Neuronal stem cell (in vitro differentiated cells): ENCODE measurements at regions not wholly inside any gene's neighbourhood (a gene's known extent, or its start where the extent isn't known, plus 50 kb on each side); places are given as distances from the start of the nearest gene placed in this dataset.

ENCODE experiments used
- DNase-seq: peaks from one replicate; pipeline ENCODE4 v3.0.0-alpha.2; 2013; ENCODE audit warnings: low spot score
- H2AFZ ChIP-seq: one replicate; pipeline ENCODE4 v1.6.1; 2013; ENCODE audit warnings: mild to moderate bottlenecking, low read length, inconsistent platforms
- H2AK5ac ChIP-seq: 2 replicates; pipeline ENCODE4 v1.6.1; 2013; ENCODE audit warnings: low read depth, mild to moderate bottlenecking, inconsistent platforms, low read length, moderate library complexity, mixed read lengths
- H2BK120ac ChIP-seq: 2 replicates; pipeline ENCODE4 v1.6.1; 2013; ENCODE audit warnings: low read depth, mild to moderate bottlenecking, inconsistent platforms, low read length, moderate library complexity, mixed read lengths
- H2BK12ac ChIP-seq: one replicate; pipeline ENCODE4 v1.6.1; 2013; ENCODE audit warnings: low read length, inconsistent platforms
- H2BK15ac ChIP-seq: 2 replicates; pipeline ENCODE4 v1.6.1; 2013; ENCODE audit warnings: mild to moderate bottlenecking, low read length, inconsistent platforms, mixed read lengths
- H2BK5ac ChIP-seq: one replicate; pipeline ENCODE4 v1.6.1; 2013; ENCODE audit warnings: inconsistent platforms, mild to moderate bottlenecking, low read length, moderate library complexity
- H3K14ac ChIP-seq: one replicate; pipeline ENCODE4 v1.6.1; 2013; ENCODE audit warnings: low read length, inconsistent platforms
- H3K18ac ChIP-seq: 2 replicates; pipeline ENCODE4 v1.6.1; 2013; ENCODE audit warnings: low read length, inconsistent platforms
- H3K23ac ChIP-seq: 2 replicates; pipeline ENCODE4 v1.6.1; 2013; ENCODE audit warnings: low read depth, mild to moderate bottlenecking, mixed read lengths, low read length, inconsistent platforms; ENCODE audit not compliant: poor library complexity
- H3K27ac ChIP-seq: replicated peaks from 3 replicates; pipeline ENCODE4 v1.5.1; 2013; ENCODE audit warnings: low read length, inconsistent platforms
- H3K27me3 ChIP-seq, 3 experiments: 2 replicates each; pipeline ENCODE4 v1.6.1; 2013; ENCODE audit warnings: low read length in 3 of 3, mild to moderate bottlenecking in 2 of 3, inconsistent platforms in 1 of 3, low read depth in 1 of 3, mixed read lengths in 1 of 3, moderate library complexity in 1 of 3; ENCODE audit not compliant: control insufficient read depth in 3 of 3, insufficient read depth in 3 of 3
- H3K36me3 ChIP-seq, 2 donors: replicated peaks in 1 of 2; 2 replicates each; pipeline ENCODE4 v1.6.1; 2013; ENCODE audit warnings: low read length in 2 of 2; ENCODE audit not compliant: control insufficient read depth in 2 of 2, insufficient read depth in 2 of 2
- H3K4ac ChIP-seq: 2 replicates; pipeline ENCODE4 v1.6.1; 2013; ENCODE audit warnings: inconsistent platforms, mild to moderate bottlenecking, low read length, moderate library complexity
- H3K4me1 ChIP-seq, 2 donors: 1 replicate in 1 of 2; 2 replicates in 1 of 2; pipeline ENCODE4 v1.6.1; 2013; ENCODE audit warnings: low read length in 2 of 2, low read depth in 1 of 2; ENCODE audit not compliant: control insufficient read depth in 2 of 2, insufficient read depth in 1 of 2
- H3K4me2 ChIP-seq: one replicate; pipeline ENCODE4 v1.6.1; 2013; ENCODE audit warnings: mild to moderate bottlenecking, low read length, inconsistent platforms; ENCODE audit not compliant: insufficient read depth, poor library complexity, severe bottlenecking
- H3K4me3 ChIP-seq, 2 donors: 2 replicates each; pipeline ENCODE4 v1.5.1; 2013; ENCODE audit warnings: low read length in 2 of 2, mild to moderate bottlenecking in 2 of 2, inconsistent platforms in 1 of 2, moderate library complexity in 1 of 2
- H3K79me1 ChIP-seq: one replicate; pipeline ENCODE4 v1.6.1; 2013; ENCODE audit warnings: low read depth, mild to moderate bottlenecking, inconsistent platforms, low read length, moderate library complexity
- H3K9ac ChIP-seq: one replicate; pipeline ENCODE4 v1.6.1; 2013; ENCODE audit warnings: mild to moderate bottlenecking, low read depth, low read length, inconsistent platforms; ENCODE audit not compliant: poor library complexity
- H3K9me3 ChIP-seq, 2 donors: replicated peaks in 1 of 2; 2 replicates each; pipeline versions ENCODE3 to v1.6.1; 2013; ENCODE audit warnings: low read length in 2 of 2, mild to moderate bottlenecking in 2 of 2, inconsistent platforms in 1 of 2, low read depth in 1 of 2, mixed read lengths in 1 of 2, moderate library complexity in 1 of 2; ENCODE audit not compliant: control insufficient read depth in 2 of 2, insufficient read depth in 1 of 2
- H4K8ac ChIP-seq: one replicate; pipeline ENCODE4 v1.6.1; 2013; ENCODE audit warnings: low read depth, mild to moderate bottlenecking, inconsistent platforms, low read length, moderate library complexity
- H4K91ac ChIP-seq: one replicate; pipeline ENCODE4 v1.6.1; 2013; ENCODE audit warnings: low read length, low read depth, mild to moderate bottlenecking, inconsistent platforms; ENCODE audit not compliant: poor library complexity
- WGBS, 2 donors: extraction: QIAGEN DNeasy Blood & Tissue Kit; methylation state at CpG; one replicate each; pipeline ENCODE4 v1.1.7; 2013; ENCODE audit warnings: missing lambda C conversion rate in 2 of 2, mixed read lengths in 1 of 2; ENCODE audit not compliant: insufficient read length in 2 of 2, insufficient replicate concordance in 1 of 2; ENCODE audit errors: extremely low coverage in 2 of 2; 5-methylcytosine and 5-hydroxymethylcytosine counted together

DNA sequence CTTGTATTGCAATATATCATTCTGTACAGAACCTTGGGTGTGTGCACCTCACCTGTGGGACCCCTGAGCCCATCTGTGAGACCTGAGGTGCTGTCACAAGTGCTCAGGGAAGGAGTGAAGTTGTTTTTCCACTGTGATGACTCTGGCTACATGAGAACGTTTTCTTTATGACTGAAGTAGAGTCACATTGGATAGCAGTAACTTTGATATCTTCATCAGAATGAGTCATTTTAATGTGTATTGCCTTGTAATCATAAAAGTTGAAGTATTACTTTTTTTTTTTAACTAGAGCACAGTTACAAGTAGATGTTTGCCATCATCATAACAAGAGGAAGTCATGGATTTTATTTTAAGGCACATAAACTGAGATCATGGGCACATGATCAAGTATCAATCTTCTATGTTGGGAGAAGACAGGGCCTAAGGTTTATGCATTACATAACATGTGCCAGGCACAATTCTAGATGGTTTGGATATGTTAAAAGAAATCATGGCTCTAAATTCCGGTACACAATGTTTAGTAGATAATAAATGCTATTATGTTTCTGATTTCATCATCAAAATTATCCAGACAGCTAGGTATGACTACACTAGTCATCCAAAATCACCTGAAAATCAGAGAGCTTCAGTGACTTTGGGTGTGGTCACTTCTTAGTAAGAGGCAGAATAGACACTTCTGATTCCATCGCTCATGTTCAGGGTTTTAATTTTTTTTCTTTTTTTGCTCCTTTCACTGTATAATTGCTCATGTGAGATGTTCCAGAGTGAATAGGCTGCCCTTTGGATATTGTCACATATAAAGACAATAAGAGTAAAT, 82.7 kb upstream of the KLF6 start:
- no CpG with 5 or more reads among the region's 3 CpGs for WGBS, 2 donors
- Histone ChIP-seq H3K9ac (no peak overlapping the region), H3K14ac (no peak overlapping the region), H3K36me3 (no peaks in the 10 kb centered on the region), H4K91ac (no peak overlapping the region), H3K9me3 (no peaks in the 10 kb centered on the region), H3K23ac (no peak overlapping the region), H2BK120ac (no peak overlapping the region), H3K4me1 (peaks cover 0 to 3% of the 10 kb centered on the region in 2 donors), H4K8ac (no peak overlapping the region), H3K4me3 (no peak overlapping the region), H3K18ac (no peak overlapping the region), H2BK5ac (no peak overlapping the region), H2BK15ac (no peak overlapping the region), H2BK12ac (no peak overlapping the region), H3K4ac (no peak overlapping the region), H3K79me1 (no peaks in the 10 kb centered on the region), H2AK5ac (no peak overlapping the region), H2AFZ (no peak overlapping the region), H3K4me2 (no peak overlapping the region), H3K27ac (no peak overlapping the region), H3K27me3 (no peaks in the 10 kb centered on the region)
- DNase-seq, result no peak

DNA sequence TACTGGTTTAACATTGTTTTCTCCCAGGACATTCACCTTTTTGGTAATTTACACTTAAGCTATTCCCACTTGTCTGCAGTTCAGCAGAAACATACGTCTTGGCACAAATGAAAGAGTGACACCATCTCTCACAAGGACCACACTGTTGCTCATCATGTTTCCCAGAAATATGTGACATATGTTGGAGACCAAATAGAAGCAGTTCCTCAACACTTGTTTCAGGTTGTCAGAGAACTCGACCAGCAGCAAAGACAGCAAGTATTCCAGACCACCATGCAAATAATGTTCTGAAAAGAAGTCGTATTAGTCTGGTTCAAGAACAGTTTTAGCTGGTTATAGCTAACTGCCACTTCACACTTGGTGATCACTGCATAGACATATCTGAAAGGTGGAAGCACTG, 81.3 kb upstream of the KLF6 start:
- no peaks in the 10 kb centered on the region for H3K4me1 ChIP-seq
- H3K9ac ChIP-seq, result no peak overlapping the region
- H3K36me3 ChIP-seq, result no peaks in the 10 kb centered on the region
- H4K8ac ChIP-seq, result no peak overlapping the region
- H3K27ac ChIP-seq, result no peak overlapping the region
- no peak for DNase-seq
- no peak overlapping the region for H3K14ac ChIP-seq
- no peak overlapping the region for H3K4me3 ChIP-seq
- no peaks in the 10 kb centered on the region for H3K27me3 ChIP-seq
- no peak overlapping the region for H3K18ac ChIP-seq
- no CpG with 5 or more reads among the region's 3 CpGs for WGBS, 2 donors
- no peak overlapping the region for H4K91ac ChIP-seq
- no peak overlapping the region for H2BK15ac ChIP-seq
- H2BK12ac ChIP-seq, result no peak overlapping the region
- no peak overlapping the region for H2BK120ac ChIP-seq
- H3K9me3 ChIP-seq, result no peaks in the 10 kb centered on the region
- H3K4me2 ChIP-seq, result no peak overlapping the region
- no peak overlapping the region for H3K4ac ChIP-seq
- H3K23ac ChIP-seq, result no peak overlapping the region
- H3K79me1 ChIP-seq, result no peaks in the 10 kb centered on the region
- no peak overlapping the region for H2AFZ ChIP-seq
- H2AK5ac ChIP-seq, result no peak overlapping the region
- H2BK5ac ChIP-seq, result no peak overlapping the region

DNA sequence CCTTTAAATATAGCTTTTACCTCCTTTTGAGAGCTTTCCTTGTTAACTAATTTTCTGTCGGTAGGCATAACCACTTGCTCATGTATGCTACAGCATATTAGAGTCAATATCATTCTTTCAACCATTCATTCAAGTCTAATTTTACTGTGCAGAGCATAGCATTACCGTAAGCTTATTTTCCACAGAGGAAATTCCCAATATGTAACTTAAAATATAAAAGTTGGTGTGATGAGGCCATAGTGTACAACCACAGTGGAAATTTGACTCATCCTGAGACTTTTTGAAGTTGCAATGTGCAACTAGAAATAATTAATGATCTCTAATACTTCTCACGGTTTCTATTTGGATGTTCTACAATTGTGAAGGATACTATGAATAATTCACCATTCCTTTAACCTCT, 80.6 kb upstream of the KLF6 start:
- no peak overlapping the region for H3K27ac ChIP-seq

DNA sequence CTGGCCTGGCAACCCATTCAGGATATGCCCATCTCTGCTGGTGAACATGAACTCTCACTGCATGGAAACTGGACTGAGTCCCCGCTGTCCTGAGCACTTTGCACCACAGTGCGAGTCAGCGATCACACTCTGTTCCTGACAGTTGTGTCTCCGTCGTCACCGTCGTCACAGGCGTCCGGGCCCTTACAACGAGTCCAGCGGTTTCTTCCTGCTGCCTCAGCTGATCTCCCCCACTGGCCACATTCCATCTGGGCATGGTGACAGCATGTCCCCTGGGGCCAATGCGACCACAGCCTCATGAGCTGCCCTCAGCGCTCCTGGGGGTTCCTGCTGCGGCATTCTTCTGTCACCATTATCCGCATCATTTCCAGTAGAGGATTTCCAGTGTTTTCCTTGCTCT, 76.8 kb upstream of the KLF6 start:
- no peak overlapping the region for H3K4ac ChIP-seq
- H3K36me3 ChIP-seq, result no peaks in the 10 kb centered on the region
- H4K91ac ChIP-seq, result no peak overlapping the region
- peak overlapping the region; percentile 43 for H4K8ac ChIP-seq
- no peak overlapping the region for H3K14ac ChIP-seq
- no peak overlapping the region for H3K9ac ChIP-seq
- H2BK12ac ChIP-seq, result peak overlapping the region; percentile 63
- no peak for DNase-seq
- H2AFZ ChIP-seq, result no peak overlapping the region
- H2BK5ac ChIP-seq, result no peak overlapping the region
- H3K27me3 ChIP-seq, result no peaks in the 10 kb centered on the region
- WGBS, 2 donors, result no CpG with 5 or more reads among the region's 15 CpGs
- H3K4me3 ChIP-seq, result no peak overlapping the region
- H3K18ac ChIP-seq, result peak overlapping the region; percentile 44
- peak overlapping the region; percentile 79 for H2AK5ac ChIP-seq
- H3K4me1 ChIP-seq, result peaks cover 0 to 3% of the 10 kb centered on the region in 2 donors
- no peak overlapping the region for H3K4me2 ChIP-seq
- no peaks in the 10 kb centered on the region for H3K79me1 ChIP-seq
- no peaks in the 10 kb centered on the region for H3K9me3 ChIP-seq
- H2BK15ac ChIP-seq, result peak overlapping the region; percentile 69
- no peak overlapping the region for H2BK120ac ChIP-seq
- H3K23ac ChIP-seq, result no peak overlapping the region
- no peak overlapping the region for H3K27ac ChIP-seq

More for the DNA sequence above, 80.6 kb upstream of the KLF6 start:
- Histone ChIP-seq H2AFZ (no peak overlapping the region), H3K9ac (no peak overlapping the region), H4K91ac (no peak overlapping the region), H4K8ac (no peak overlapping the region), H2BK5ac (no peak overlapping the region), H3K36me3 (no peaks in the 10 kb centered on the region), H3K79me1 (no peaks in the 10 kb centered on the region), H3K4me1 (no peaks in the 10 kb centered on the region), H3K27me3 (no peaks in the 10 kb centered on the region), H3K4me3 (no peak overlapping the region), H3K23ac (no peak overlapping the region), H3K4me2 (no peak overlapping the region), H3K14ac (no peak overlapping the region), H2BK12ac (no peak overlapping the region), H2BK120ac (no peak overlapping the region), H2AK5ac (no peak overlapping the region), H2BK15ac (no peak overlapping the region), H3K4ac (no peak overlapping the region), H3K9me3 (no peaks in the 10 kb centered on the region), H3K18ac (no peak overlapping the region)
- no CpG with 5 or more reads among the region's 3 CpGs for WGBS, 2 donors
- DNase-seq, result no peak
